Peyer's patch (tissue), 4 donors: ENCODE measurements at regions not wholly inside any gene's neighbourhood (a gene's known extent, or its start where the extent isn't known, plus 50 kb on each side); places are given as distances from the start of the nearest gene placed in this dataset.

ENCODE experiments used
- CTCF ChIP-seq, 6 experiments: fragments of 450-650 bp in 4 of 6; fragments of 200-600 bp in 2 of 6; sonication (generic) in 1 of 6; IDR thresholded peaks; one replicate each; pipeline ENCODE4 v1.5.1; 2017 to 2019; ENCODE audit warnings: antibody characterized with exemption in 6 of 6, mild to moderate bottlenecking in 3 of 6, moderate library complexity in 1 of 6
- POLR2A ChIP-seq, 2 donors: fragments of 450-650 bp; IDR thresholded peaks; one replicate each; pipeline ENCODE4 v1.5.1; 2017; ENCODE audit warnings: antibody characterized with exemption in 2 of 2, mild to moderate bottlenecking in 2 of 2, moderate library complexity in 2 of 2

GRCh38 chr4:97468272-97468671 lies 675.0 kb downstream of the STPG2 start:
- TF ChIP-seq CTCF (IDR thresholded peaks at IDR 0.05) (no peak), POLR2A (IDR thresholded peaks at IDR 0.05) (no peak)
